SK-N-SH treated with all-trans-retinoic acid at 6 μM for 48 hours (cell line): ENCODE measurements at regions not wholly inside any gene's neighbourhood (a gene's known extent, or its start where the extent isn't known, plus 50 kb on each side); places are given as distances from the start of the nearest gene placed in this dataset.

Experiments
- ATAC-seq: fragments of 200-7000 bp; cut with Tn5 transposase; 3 replicates; pipeline ENCODE4 v1.9.1; 2020; ENCODE audit warnings: mild to moderate bottlenecking, moderate library complexity
- ARNTL ChIP-seq: fragments of 450-650 bp; formaldehyde crosslinking; IDR thresholded peaks from 2 replicates; pipeline ENCODE4 v1.5.0; 2020; ENCODE audit warnings: low read depth, mild to moderate bottlenecking, moderate library complexity, borderline replicate concordance
- BACH2 ChIP-seq: fragments of 250-450 bp; sonication (Bioruptor Pico); IDR thresholded peaks from 2 replicates; pipeline ENCODE4 v1.9.0; 2021; ENCODE audit warnings: mild to moderate bottlenecking, borderline replicate concordance
- CREB5 ChIP-seq: fragments of 250-450 bp; sonication (Bioruptor Pico); IDR thresholded peaks from 2 replicates; pipeline ENCODE4 v1.5.1; 2020; ENCODE audit warnings: low read depth, mild to moderate bottlenecking, moderate library complexity
- CSRNP3 ChIP-seq: fragments of 250-450 bp; sonication (Bioruptor Pico); IDR thresholded peaks from 2 replicates; pipeline ENCODE4 v1.5.1; 2021; ENCODE audit warnings: mild to moderate bottlenecking, moderate library complexity
- ISL1 ChIP-seq: fragments of 250-450 bp; sonication (Bioruptor Pico); IDR thresholded peaks from 2 replicates; pipeline ENCODE4 v2.1.2; 2022; ENCODE audit warnings: mild to moderate bottlenecking, moderate library complexity
- OSR1 ChIP-seq: fragments of 250-450 bp; sonication (Bioruptor Pico); IDR thresholded peaks from 2 replicates; pipeline ENCODE4 v1.8.0; 2022; ENCODE audit warnings: moderate library complexity, mild to moderate bottlenecking, inconsistent platforms
- PATZ1 ChIP-seq: fragments of 250-450 bp; sonication (Bioruptor Pico); IDR thresholded peaks from 2 replicates; pipeline ENCODE4 v1.8.0; 2020; ENCODE audit warnings: mild to moderate bottlenecking, moderate library complexity, borderline replicate concordance
- POU6F1 ChIP-seq: fragments of 250-450 bp; sonication (Bioruptor Pico); IDR thresholded peaks from 2 replicates; pipeline ENCODE4 v1.8.0; 2021; ENCODE audit warnings: low read depth, mild to moderate bottlenecking, moderate library complexity, borderline replicate concordance
- PPARA ChIP-seq: fragments of 250-450 bp; sonication (Bioruptor Pico); IDR thresholded peaks from 2 replicates; pipeline ENCODE4 v1.5.0; 2020; ENCODE audit warnings: mild to moderate bottlenecking, borderline replicate concordance
- RARB ChIP-seq: fragments of 250-450 bp; sonication (Bioruptor Pico); IDR thresholded peaks from 2 replicates; pipeline ENCODE4 v1.8.0; 2021; ENCODE audit warnings: mild to moderate bottlenecking, moderate library complexity
- SNAI2 ChIP-seq: fragments of 250-450 bp; sonication (Bioruptor Pico); IDR thresholded peaks from 2 replicates; pipeline ENCODE4 v1.5.0; 2020; ENCODE audit warnings: mild to moderate bottlenecking, moderate library complexity
- TCF4 ChIP-seq: fragments of 250-450 bp; sonication (Bioruptor Pico); IDR thresholded peaks from 2 replicates; pipeline ENCODE4 v1.8.0; 2021; ENCODE audit warnings: mild to moderate bottlenecking, moderate library complexity, borderline replicate concordance
- TOX ChIP-seq: fragments of 250-450 bp; sonication (Bioruptor Pico); IDR thresholded peaks from 2 replicates; pipeline ENCODE4 v1.8.0; 2021; ENCODE audit warnings: mild to moderate bottlenecking, moderate library complexity, borderline replicate concordance
- TSHZ2 ChIP-seq: fragments of 250-450 bp; sonication (Bioruptor Pico); IDR thresholded peaks from 2 replicates; pipeline ENCODE4 v1.5.0; 2020; ENCODE audit warnings: mild to moderate bottlenecking, moderate library complexity
- ZC3H10 ChIP-seq: fragments of 250-450 bp; sonication (Bioruptor Pico); IDR thresholded peaks from 2 replicates; pipeline ENCODE4 v1.5.1; 2021; ENCODE audit warnings: mild to moderate bottlenecking, moderate library complexity
- ZFP3 ChIP-seq: fragments of 250-450 bp; sonication (Bioruptor Pico); IDR thresholded peaks from 2 replicates; pipeline ENCODE4 v1.5.0; 2020; ENCODE audit warnings: mild to moderate bottlenecking, moderate library complexity
- ZFP30 ChIP-seq: fragments of 450-650 bp; formaldehyde crosslinking; IDR thresholded peaks from 2 replicates; pipeline ENCODE4 v1.5.0; 2022; ENCODE audit warnings: mild to moderate bottlenecking, moderate library complexity
- ZNF565 ChIP-seq: fragments of 450-650 bp; formaldehyde crosslinking; conservative IDR thresholded peaks from 2 replicates; pipeline ENCODE4 v1.5.0; 2020; ENCODE audit warnings: low read depth, mild to moderate bottlenecking, moderate library complexity
- ZNF70 ChIP-seq: fragments of 450-650 bp; formaldehyde crosslinking; IDR thresholded peaks from 2 replicates; pipeline ENCODE4 v1.5.0; 2020; ENCODE audit warnings: mild to moderate bottlenecking, moderate library complexity
- ZNF8 ChIP-seq: fragments of 450-650 bp; formaldehyde crosslinking; IDR thresholded peaks from 2 replicates; pipeline ENCODE4 v1.5.0; 2020; ENCODE audit warnings: mild to moderate bottlenecking, moderate library complexity

GRCh38 chr2:217440000-217440399 lies 562.8 kb downstream of the TNS1 start:
- TF ChIP-seq SNAI2 (CRISPR knock-in tag): no peak
- TF ChIP-seq ZNF8 (CRISPR knock-in tag): no peak
- TF ChIP-seq CSRNP3 (CRISPR knock-in tag): no peak
- TF ChIP-seq ZFP30 (CRISPR knock-in tag): no peak
- TF ChIP-seq ZNF70: no peak
- TF ChIP-seq ISL1 (CRISPR knock-in tag): no peak
- no peak for TF ChIP-seq ARNTL (CRISPR knock-in tag)
- TF ChIP-seq CREB5 (CRISPR knock-in tag): no peak
- TF ChIP-seq TSHZ2 (CRISPR knock-in tag): no peak
- no peak for TF ChIP-seq RARB (CRISPR knock-in tag)
- no peak for TF ChIP-seq PPARA (CRISPR knock-in tag)
- TF ChIP-seq POU6F1 (CRISPR knock-in tag): no peak
- no peak for TF ChIP-seq PATZ1 (CRISPR knock-in tag)
- TF ChIP-seq TOX (CRISPR knock-in tag): no peak
- no peak for TF ChIP-seq ZFP3 (CRISPR knock-in tag)
- TF ChIP-seq ZC3H10: no peak
- no peak for TF ChIP-seq OSR1 (CRISPR knock-in tag)
- TF ChIP-seq BACH2 (CRISPR knock-in tag): no peak
- no peak for TF ChIP-seq ZNF565
- ATAC-seq: no peak

GRCh38 chr2:217438821-217439220 lies 564.0 kb downstream of the TNS1 start:
- no peak for TF ChIP-seq CSRNP3 (CRISPR knock-in tag)
- no peak for TF ChIP-seq TCF4 (CRISPR knock-in tag)
- no peak for TF ChIP-seq ZC3H10
- TF ChIP-seq TSHZ2 (CRISPR knock-in tag): no peak
- no peak for TF ChIP-seq POU6F1 (CRISPR knock-in tag)
- TF ChIP-seq PATZ1 (CRISPR knock-in tag): no peak
- no peak for TF ChIP-seq ZFP30 (CRISPR knock-in tag)
- ATAC-seq: no peak
